Activated T-cell treated with anti-CD3 and anti-CD28 coated beads, Interleukin-2, amount 50 U/mL, for 4 hours (primary cell): ENCODE measurements at regions not wholly inside any gene's neighbourhood (a gene's known extent, or its start where the extent isn't known, plus 50 kb on each side); places are given as distances from the start of the nearest gene placed in this dataset.

Experiments
- ATAC-seq, 2 donors: fragments of 200-7000 bp; cut with Tn5 transposase; one replicate each; pipeline ENCODE4 v1.10.0; 2021
- DNase-seq: peaks from one replicate; pipeline ENCODE4 v3.0.0-alpha.2; 2020
- H3K27me3 Mint-ChIP-seq: one replicate; pipeline ENCODE4 v1.8.0; 2021; ENCODE audit warnings: low read depth, mixed read lengths
- H3K36me3 Mint-ChIP-seq: one replicate; pipeline ENCODE4 v1.8.0; 2022; ENCODE audit warnings: mixed read lengths; ENCODE audit not compliant: insufficient read depth
- H3K4me1 Mint-ChIP-seq: one replicate; pipeline ENCODE4 v1.8.0; 2021; ENCODE audit warnings: low read depth, mixed read lengths
- H3K4me3 Mint-ChIP-seq: one replicate; pipeline ENCODE4 v1.8.0; 2021; ENCODE audit warnings: mild to moderate bottlenecking, moderate library complexity, mixed read lengths
- H3K9me3 Mint-ChIP-seq: one replicate; pipeline ENCODE4 v1.8.0; 2021; ENCODE audit warnings: mixed read lengths

DNA sequence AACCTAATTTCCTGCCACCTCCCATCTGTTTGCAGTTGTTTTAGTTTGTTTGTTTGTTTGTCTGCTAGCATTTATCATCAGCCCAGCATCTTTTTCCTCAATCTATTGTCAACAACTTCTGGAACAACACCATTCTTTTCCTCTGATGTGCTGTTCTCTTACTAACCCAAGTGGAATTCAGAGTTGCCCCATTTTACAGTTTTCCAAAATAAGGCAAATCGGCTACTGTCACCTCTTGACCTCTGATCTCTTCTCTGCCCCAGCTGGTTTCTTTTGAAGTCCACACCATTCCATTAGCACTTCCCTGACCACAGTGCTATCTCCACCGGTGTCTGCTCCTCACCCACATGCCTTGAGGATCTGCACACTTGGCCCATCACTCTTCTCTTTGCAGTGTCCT is 102.4 kb downstream of the EFNB2 start:
- DNase-seq (no peak), ATAC-seq (no peak)
- Mint-ChIP-seq H3K36me3 (no peaks in the 10 kb centered on the region), H3K9me3 (no peaks in the 10 kb centered on the region), H3K27me3 (peaks cover 6% of the 10 kb centered on the region), H3K4me1 (no peaks in the 10 kb centered on the region), H3K4me3 (no peak overlapping the region)

DNA sequence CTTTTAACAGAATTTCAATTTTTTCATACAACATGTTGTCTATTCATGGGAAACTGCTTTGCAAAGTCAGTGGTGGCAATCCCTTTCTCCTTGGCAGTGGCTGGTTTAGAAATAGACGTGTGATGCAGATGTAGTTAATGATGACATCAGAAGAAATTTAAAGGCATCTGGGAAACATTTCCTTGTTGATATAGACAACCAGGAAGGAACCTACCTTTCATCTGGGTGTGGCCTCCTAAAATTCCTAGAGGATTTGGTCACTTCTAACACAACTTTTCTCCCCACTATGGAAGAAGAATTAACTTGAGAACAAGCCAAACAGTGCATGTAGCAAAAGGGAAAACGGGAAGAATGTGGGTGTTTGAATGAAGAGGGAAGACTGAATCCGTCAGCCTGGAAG is 102.8 kb downstream of the EFNB2 start:
- no peaks in the 10 kb centered on the region for H3K4me1 Mint-ChIP-seq
- H3K27me3 Mint-ChIP-seq, result peaks cover 6% of the 10 kb centered on the region
- H3K9me3 Mint-ChIP-seq, result no peaks in the 10 kb centered on the region
- H3K4me3 Mint-ChIP-seq, result no peak overlapping the region
- no peak for DNase-seq
- no peaks in the 10 kb centered on the region for H3K36me3 Mint-ChIP-seq
- ATAC-seq, result no peak

DNA sequence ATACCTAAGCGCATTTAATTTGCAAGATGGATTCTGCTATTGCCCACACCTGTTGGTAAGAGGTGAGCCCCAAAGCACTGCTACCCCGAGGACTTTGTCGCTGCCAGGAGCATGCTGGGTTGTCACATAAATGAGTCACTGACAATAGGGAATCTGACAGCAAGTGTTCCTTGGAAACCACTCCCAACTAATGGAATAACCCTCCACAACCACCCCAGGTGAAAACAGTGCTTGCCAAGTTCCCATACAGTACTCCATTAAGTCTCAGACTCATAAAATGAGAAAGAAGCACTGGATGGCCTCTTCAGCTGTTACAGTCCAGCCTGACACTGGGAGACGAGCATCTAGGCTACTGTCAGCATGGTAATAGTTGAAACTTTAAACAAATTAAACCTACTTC is 108.6 kb downstream of the EFNB2 start:
- H3K4me1 Mint-ChIP-seq, result no peaks in the 10 kb centered on the region
- no peaks in the 10 kb centered on the region for H3K9me3 Mint-ChIP-seq
- ATAC-seq, result no peak
- peaks cover 2% of the 10 kb centered on the region for H3K27me3 Mint-ChIP-seq
- DNase-seq, result no peak
- no peak overlapping the region for H3K4me3 Mint-ChIP-seq
- no peaks in the 10 kb centered on the region for H3K36me3 Mint-ChIP-seq

DNA sequence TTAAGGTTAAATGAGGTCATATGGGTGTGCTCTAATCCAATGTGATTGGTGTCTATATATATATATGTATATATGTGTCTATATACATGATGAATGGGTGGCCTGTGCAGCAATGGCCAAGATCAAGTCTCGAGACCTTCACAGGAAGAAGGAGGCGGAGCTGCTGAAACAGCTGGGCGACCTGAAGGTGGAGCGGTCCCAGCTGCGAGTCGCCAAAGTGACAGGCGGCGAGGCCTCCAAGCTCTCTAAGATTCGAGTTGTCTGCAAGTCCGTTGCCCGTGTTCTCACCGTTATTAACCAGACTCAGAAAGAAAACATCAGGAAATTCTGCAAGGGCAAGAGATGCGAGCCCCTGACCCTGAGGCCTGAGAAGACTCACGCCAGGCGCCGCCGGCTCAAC is 109.8 kb downstream of the EFNB2 start:
- Mint-ChIP-seq H3K4me1 (no peaks in the 10 kb centered on the region), H3K27me3 (peaks cover 2% of the 10 kb centered on the region), H3K9me3 (no peaks in the 10 kb centered on the region), H3K36me3 (no peaks in the 10 kb centered on the region), H3K4me3 (no peak overlapping the region)
- no peak for DNase-seq
- ATAC-seq, result no peak

DNA sequence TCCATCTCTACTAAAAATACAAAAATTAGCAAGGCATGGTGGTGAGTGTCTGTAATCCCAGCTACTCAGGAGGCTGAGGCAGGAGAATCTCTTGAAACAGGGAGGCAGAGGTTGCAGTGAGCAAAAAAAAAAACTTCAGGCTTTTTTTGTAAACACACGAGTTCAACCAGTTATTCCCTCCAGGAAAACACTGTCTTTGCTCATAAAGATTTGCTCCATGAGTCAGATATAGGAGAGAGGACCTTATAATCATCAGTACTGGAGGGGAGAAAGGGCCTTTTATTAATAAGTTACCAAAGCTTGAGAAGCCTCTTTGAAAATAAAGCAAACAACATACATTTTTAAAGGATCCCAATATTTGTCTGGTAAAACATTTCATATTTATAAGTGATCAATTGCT is 110.7 kb downstream of the EFNB2 start:
- ATAC-seq (no peak), DNase-seq (no peak)
- peaks cover 4% of the 10 kb centered on the region for H3K27me3 Mint-ChIP-seq
- no peak overlapping the region for H3K4me3 Mint-ChIP-seq
- no peaks in the 10 kb centered on the region for H3K4me1 Mint-ChIP-seq
- H3K36me3 Mint-ChIP-seq, result no peaks in the 10 kb centered on the region
- H3K9me3 Mint-ChIP-seq, result no peaks in the 10 kb centered on the region

DNA sequence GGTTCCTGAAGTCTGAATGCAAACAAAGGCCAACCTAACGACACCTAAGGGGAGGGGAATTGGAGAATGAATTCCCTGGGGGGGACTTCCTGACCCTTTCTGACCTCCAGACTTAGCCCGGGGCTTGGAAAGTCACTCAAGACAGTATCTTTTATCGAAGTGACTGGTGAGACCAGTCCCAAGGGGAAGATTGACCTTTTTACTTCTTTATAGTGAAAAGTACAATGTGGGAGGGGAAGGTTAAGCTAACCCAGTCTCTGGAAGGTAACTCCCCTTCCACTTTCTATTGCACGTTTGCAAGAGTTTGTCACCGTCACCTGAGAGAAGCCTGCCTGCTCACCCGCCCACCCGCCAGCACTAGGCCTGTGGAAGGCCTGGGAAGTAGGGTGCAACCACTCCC is 111.9 kb downstream of the EFNB2 start:
- Mint-ChIP-seq H3K9me3 (no peaks in the 10 kb centered on the region), H3K4me1 (no peaks in the 10 kb centered on the region), H3K27me3 (peaks cover 4% of the 10 kb centered on the region), H3K36me3 (no peaks in the 10 kb centered on the region), H3K4me3 (no peak overlapping the region)
- ATAC-seq (no peak), DNase-seq (no peak)

DNA sequence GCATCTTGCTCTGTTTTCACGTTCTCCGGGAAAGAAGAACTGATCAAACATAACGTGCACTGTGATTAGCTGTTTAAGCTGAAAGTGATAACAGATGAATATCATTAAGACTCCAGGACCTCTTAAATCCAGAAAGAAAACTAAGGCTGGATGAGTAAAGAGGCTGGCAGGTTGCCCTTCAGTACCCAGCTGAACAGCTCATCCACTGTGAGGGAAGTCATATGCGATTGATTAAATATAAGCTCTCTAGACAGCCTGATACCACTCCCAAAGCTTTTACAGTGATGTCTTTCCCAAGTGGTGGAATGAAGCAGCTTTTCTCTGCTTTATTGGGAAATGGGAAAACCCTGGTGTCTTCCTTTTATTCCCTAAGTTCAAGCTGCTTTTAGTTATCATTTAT is 116.9 kb downstream of the EFNB2 start:
- no peak for ATAC-seq
- Mint-ChIP-seq H3K4me1 (peaks cover 3% of the 10 kb centered on the region), H3K27me3 (peaks cover 8% of the 10 kb centered on the region)

DNA sequence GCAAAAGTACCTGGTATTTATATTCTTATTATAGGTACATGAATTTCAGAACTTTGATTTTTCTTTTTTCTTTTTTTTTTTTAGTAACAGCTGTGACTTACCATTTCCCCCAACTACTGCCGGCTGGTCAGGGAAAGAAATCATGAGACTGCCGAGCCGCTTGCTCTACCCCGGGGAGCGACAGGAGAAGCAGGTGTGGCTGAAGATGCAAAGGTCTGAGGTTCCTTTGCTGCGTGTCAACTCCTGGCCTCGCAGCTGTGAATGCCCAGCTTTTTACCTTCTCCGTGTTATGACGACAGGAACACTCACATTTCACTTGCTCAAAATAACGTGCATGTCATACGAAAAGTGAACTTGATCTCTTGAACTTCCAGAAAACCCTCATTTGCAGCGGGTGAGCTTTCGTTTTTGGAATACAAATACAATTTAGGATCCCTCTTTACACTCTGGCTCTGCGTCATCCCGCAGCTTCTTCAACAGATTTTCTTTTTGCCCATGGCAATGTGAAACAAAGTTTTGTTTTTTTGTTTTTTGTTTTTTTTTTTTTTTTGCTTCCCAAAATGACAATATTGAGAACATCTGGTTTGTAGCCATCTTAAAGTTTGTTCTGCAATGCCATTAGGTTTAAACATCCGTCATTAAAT is 117.9 kb downstream of the EFNB2 start:
- no peak for DNase-seq
- Mint-ChIP-seq H3K36me3 (no peaks in the 10 kb centered on the region), H3K27me3 (peaks cover 8% of the 10 kb centered on the region), H3K4me3 (no peak overlapping the region), H3K9me3 (no peaks in the 10 kb centered on the region), H3K4me1 (peaks cover 3% of the 10 kb centered on the region)
- ATAC-seq, result no peak

More for the DNA sequence above, 116.9 kb downstream of the EFNB2 start:
- DNase-seq, result no peak
- no peak overlapping the region for H3K4me3 Mint-ChIP-seq
- H3K9me3 Mint-ChIP-seq, result no peaks in the 10 kb centered on the region
- H3K36me3 Mint-ChIP-seq, result no peaks in the 10 kb centered on the region

DNA sequence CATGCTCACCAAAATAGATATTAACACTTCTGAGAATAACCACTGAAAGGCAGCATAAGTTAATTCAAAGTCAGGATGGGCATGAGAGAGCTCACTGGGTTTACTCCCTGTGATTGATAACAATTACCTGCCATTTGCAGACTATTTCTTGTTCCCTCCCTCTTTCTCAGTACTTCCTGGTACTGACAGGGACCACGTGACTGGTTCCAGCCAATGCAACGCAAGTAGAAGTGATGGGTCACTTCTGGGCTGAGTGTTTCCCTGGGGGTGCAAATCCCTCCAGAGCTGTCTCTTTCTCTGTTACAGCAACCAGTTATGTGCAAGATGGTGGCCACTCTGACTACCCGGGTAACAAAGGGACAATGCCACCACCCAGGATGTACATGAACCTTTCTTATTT is 118.8 kb downstream of the EFNB2 start:
- DNase-seq (no peak), ATAC-seq (no peak)
- Mint-ChIP-seq H3K4me3 (no peak overlapping the region), H3K9me3 (no peaks in the 10 kb centered on the region), H3K27me3 (peaks cover 8% of the 10 kb centered on the region), H3K4me1 (peaks cover 3% of the 10 kb centered on the region), H3K36me3 (no peaks in the 10 kb centered on the region)

DNA sequence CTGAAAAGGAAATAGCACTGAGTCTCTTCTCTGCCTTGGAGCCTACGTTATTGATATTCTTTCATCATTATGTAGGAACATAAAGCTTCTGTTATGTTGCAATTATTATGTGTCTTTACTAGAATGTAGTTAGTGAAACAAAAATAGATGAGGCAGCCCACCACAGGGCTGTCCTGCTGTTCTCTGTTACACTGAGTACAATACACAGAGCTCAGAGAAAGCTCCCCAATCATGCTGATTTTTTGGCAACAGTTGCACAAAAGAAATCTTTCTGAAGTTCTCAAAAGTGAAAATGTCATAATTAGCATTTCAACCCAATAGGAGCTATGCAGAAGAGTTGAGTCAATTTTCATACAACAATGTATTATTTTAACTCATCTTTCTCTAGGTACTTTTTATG is 119.5 kb downstream of the EFNB2 start:
- H3K9me3 Mint-ChIP-seq, result no peaks in the 10 kb centered on the region
- no peaks in the 10 kb centered on the region for H3K36me3 Mint-ChIP-seq
- H3K27me3 Mint-ChIP-seq, result peaks cover 8% of the 10 kb centered on the region
- ATAC-seq (no peak), DNase-seq (no peak)
- peaks cover 3% of the 10 kb centered on the region for H3K4me1 Mint-ChIP-seq
- no peak overlapping the region for H3K4me3 Mint-ChIP-seq

DNA sequence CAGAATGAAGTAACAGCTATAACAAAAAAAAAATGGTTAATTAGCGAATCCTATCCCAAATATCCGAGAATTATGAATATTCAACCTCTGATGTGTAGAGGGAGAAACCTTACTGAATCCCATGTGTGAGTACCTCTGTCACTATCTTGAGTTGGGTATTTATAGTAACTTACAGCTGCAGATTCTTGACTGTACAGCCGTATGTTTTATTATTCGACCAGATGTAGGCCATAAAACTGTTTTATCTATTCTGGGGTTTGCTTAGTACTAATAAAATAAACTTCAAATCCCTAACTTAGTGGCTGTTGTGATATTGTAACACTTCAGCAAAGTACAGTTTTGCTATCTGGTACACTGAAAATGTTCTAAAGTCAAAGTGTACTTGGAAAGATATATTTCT is 120.0 kb downstream of the EFNB2 start:
- Mint-ChIP-seq H3K27me3 (peaks cover 8% of the 10 kb centered on the region), H3K9me3 (no peaks in the 10 kb centered on the region), H3K4me3 (no peak overlapping the region), H3K36me3 (no peaks in the 10 kb centered on the region), H3K4me1 (peaks cover 3% of the 10 kb centered on the region)
- ATAC-seq, result no peak
- DNase-seq, result no peak

DNA sequence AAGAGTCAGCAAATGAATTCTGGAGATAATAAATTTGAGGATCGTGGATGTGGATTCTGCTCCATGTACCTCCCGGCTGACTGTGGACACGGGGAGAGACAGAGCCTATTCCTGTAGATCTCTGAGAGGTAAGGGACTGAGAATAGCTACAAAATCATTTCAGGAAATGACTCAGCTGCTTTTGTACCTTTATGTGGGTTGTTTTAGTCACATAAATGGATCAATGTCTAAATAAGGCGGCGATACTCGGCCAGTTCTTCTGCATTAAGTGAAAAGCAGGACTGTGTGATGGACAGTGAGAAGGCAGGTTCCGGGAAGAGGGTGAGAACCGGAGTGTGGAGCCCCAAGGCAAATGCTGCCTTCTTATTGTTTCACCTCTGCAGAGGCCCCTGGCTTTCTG is 128.1 kb downstream of the EFNB2 start:
- DNase-seq, result no peak
- ATAC-seq, result no peak
- H3K27me3 Mint-ChIP-seq, result peaks cover 4% of the 10 kb centered on the region
- H3K4me1 Mint-ChIP-seq, result no peaks in the 10 kb centered on the region
- H3K36me3 Mint-ChIP-seq, result no peaks in the 10 kb centered on the region
- no peak overlapping the region for H3K4me3 Mint-ChIP-seq
- no peaks in the 10 kb centered on the region for H3K9me3 Mint-ChIP-seq

DNA sequence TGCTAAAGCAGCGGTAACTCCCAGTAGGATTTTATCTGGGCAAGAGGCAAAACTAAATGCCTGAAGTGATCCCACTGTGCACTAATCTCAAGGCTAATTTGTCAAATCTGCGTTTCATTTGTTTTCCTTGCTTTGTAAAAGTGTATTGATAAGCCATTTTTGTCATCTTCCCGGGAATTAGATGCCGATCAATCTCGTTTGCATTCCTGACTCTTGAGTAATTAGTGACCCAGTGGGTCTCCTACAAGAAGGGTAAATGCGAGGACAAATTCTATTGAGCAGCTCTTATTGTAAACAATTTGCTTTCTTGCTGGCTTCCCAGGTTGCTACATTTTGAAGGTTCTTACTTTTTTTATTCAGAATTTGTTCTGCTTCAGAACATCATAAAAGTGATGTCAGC is 129.7 kb downstream of the EFNB2 start:
- no peak overlapping the region for H3K4me3 Mint-ChIP-seq
- no peak for ATAC-seq
- H3K36me3 Mint-ChIP-seq, result no peaks in the 10 kb centered on the region
- H3K27me3 Mint-ChIP-seq, result peaks cover 7% of the 10 kb centered on the region
- H3K4me1 Mint-ChIP-seq, result no peaks in the 10 kb centered on the region
- no peaks in the 10 kb centered on the region for H3K9me3 Mint-ChIP-seq
- DNase-seq, result no peak

DNA sequence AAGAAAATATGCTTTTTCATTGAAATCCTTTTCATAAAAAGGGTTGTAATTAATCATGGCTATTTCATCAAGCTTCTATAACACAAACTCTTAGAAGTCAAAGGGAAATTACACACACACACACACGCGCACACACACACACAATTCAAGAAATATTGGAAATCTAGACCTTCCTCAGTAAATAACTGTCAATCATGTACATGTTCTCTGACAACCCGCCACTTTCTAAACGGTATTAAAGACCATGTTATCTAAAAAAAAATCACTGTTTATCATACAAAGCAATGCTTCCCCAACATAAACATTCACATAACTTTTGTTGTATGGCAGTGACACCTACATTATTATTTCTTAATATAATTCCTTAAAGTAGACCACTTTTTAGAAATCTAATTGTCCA is 132.2 kb downstream of the EFNB2 start:
- Mint-ChIP-seq H3K4me3 (no peak overlapping the region), H3K9me3 (no peaks in the 10 kb centered on the region), H3K36me3 (no peaks in the 10 kb centered on the region), H3K4me1 (no peaks in the 10 kb centered on the region), H3K27me3 (peaks cover 5% of the 10 kb centered on the region)
- ATAC-seq (no peak), DNase-seq (no peak)

DNA sequence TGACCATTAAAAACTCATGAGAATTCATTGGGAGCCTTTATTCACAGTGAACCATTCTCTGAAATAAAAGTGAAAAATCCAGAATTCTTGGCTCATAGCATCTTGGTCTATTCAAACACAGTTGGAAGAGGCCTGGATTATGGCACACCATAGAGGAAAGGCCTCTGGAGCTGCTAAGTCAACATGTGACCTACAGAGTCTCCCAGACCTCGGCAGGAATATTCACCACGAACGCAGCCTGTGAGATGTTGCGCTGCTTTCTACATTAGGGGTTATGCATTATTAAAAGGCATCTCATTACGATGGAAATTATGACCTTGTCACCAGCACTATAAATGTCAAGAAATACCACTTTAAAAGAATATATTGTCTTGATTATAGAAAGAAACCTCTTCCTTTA is 132.6 kb downstream of the EFNB2 start:
- H3K9me3 Mint-ChIP-seq, result no peaks in the 10 kb centered on the region
- peaks cover 5% of the 10 kb centered on the region for H3K27me3 Mint-ChIP-seq
- H3K4me1 Mint-ChIP-seq, result no peaks in the 10 kb centered on the region
- no peak overlapping the region for H3K4me3 Mint-ChIP-seq
- H3K36me3 Mint-ChIP-seq, result no peaks in the 10 kb centered on the region
- DNase-seq (no peak), ATAC-seq (no peak)

DNA sequence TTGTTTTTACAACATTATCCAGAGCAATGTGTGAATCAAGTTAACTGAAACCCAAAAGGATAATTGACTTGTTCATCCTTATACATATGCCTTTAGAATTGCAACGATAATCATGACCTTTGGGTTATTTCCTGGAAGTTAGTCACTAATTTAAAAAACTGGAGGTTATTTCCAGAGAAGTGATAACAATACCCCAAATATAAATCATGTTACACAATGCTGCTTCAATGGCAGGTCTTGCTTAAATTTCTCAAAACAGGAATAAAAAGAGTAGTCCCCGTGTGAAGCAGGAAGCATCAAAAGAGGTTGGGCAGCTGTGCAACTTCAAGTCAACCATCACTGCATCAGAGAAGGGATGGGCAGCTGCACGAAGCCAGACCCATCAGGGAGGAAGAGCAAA is 134.4 kb downstream of the EFNB2 start:
- no peaks in the 10 kb centered on the region for H3K9me3 Mint-ChIP-seq
- DNase-seq, result no peak
- no peak for ATAC-seq
- H3K4me3 Mint-ChIP-seq, result no peak overlapping the region
- no peaks in the 10 kb centered on the region for H3K4me1 Mint-ChIP-seq
- H3K27me3 Mint-ChIP-seq, result peaks cover 5% of the 10 kb centered on the region
- no peaks in the 10 kb centered on the region for H3K36me3 Mint-ChIP-seq
